Muscle of leg (tissue), 3 donors: ENCODE measurements at regions not wholly inside any gene's neighbourhood (a gene's known extent, or its start where the extent isn't known, plus 50 kb on each side); places are given as distances from the start of the nearest gene placed in this dataset.
"Not testable (repeated sequence)": the region's sequence is repeated elsewhere in the genome, so short reads cannot be mapped to it uniquely, and the experiment has no call there.

Experiments used
- DNase-seq: peaks from one replicate; pipeline ENCODE4 v3.0.0; 2013
- H3K27ac ChIP-seq: one replicate; pipeline ENCODE4 v1.5.1; 2013; ENCODE audit warnings: mild to moderate bottlenecking, low read length, control low read depth
- H3K27me3 ChIP-seq: one replicate; pipeline ENCODE4 v1.6.1; 2013; ENCODE audit warnings: low read length; ENCODE audit not compliant: control insufficient read depth, insufficient read depth
- H3K36me3 ChIP-seq: one replicate; pipeline ENCODE4 v1.6.1; 2013; ENCODE audit warnings: low read length; ENCODE audit not compliant: control insufficient read depth, insufficient read depth
- H3K4me1 ChIP-seq: one replicate; pipeline ENCODE4 v1.6.1; 2013; ENCODE audit warnings: low read length; ENCODE audit not compliant: control insufficient read depth, insufficient read depth
- H3K4me3 ChIP-seq: one replicate; pipeline ENCODE4 v1.5.1; 2013; ENCODE audit warnings: low read length, control low read depth
- H3K9me3 ChIP-seq: replicated peaks from 2 replicates; pipeline ENCODE4 v1.6.1; 2013; ENCODE audit warnings: low read depth, low read length; ENCODE audit not compliant: control insufficient read depth
- WGBS: methylation state at CpG from one replicate; pipeline ENCODE4 v1.1.5; 2013; ENCODE audit warnings: missing lambda C conversion rate; ENCODE audit not compliant: insufficient coverage; 5-methylcytosine and 5-hydroxymethylcytosine counted together

- not testable (repeated sequence) for H3K27me3 ChIP-seq, DNase-seq, H3K9me3 ChIP-seq, H3K4me3 ChIP-seq, H3K36me3 ChIP-seq, H3K27ac ChIP-seq, H3K4me1 ChIP-seq
- WGBS: no CpG with 5 or more reads among the region's 2 CpGs
These were observed 110.9 kb downstream of the PPIAL4G start for GRCh38 chr1:148372051-148372726.

DNA sequence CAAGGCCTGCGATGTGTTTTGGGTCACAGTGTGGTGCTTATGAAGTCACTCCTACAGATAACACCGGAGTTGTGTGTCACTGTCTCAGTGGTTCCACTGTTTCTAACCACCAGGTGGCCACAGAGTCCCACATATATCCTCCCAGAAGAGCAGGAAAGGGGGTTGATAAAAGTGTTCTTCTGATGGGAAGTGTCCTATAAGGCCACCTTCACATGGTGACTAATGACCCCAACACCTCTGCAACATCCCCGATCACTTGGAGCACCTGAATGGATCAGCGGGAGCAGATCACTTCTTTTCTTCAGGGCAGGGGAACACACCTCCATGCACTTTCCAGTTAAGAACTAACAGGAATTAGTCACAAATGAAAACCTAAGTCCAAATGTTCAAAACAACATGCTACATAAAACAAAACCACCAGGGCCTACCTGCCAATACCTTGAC is 111.5 kb downstream of the PPIAL4G start:
- H3K27me3 ChIP-seq, H3K9me3 ChIP-seq, H3K4me1 ChIP-seq, H3K27ac ChIP-seq, H3K36me3 ChIP-seq, H3K4me3 ChIP-seq: not testable (repeated sequence)
- 33% methylated on average over 1 of the region's 4 CpGs for WGBS
- peak; percentile 76 for DNase-seq

- not testable (repeated sequence) for H3K4me1 ChIP-seq, H3K36me3 ChIP-seq, H3K9me3 ChIP-seq, DNase-seq, H3K4me3 ChIP-seq, H3K27ac ChIP-seq, H3K27me3 ChIP-seq
- WGBS: no CpG with 5 or more reads among the region's 5 CpGs
These were observed 112.4 kb downstream of the PPIAL4G start for GRCh38 chr1:148370661-148371060.

DNA sequence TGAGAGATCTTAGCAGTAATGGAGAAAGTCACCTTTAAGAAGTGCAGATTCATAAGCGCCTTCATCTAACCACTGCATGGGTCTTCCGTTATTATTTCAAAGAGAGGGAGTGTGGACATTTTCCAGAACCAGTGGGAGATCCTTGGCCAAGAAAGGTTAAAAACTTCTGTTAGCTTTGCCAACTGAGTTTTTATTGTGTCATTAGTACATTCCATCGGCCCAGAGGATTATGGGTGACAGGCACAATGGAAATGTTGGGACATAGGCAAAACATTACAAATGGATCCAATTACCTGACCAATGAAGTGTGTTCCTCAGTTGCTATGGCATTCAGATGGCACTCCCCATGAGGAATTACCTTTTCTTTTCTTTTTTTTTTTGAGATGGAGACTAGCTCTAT is 115.5 kb downstream of the PPIAL4G start:
- WGBS: no CpG with 5 or more reads among the region's 3 CpGs
- Histone ChIP-seq H3K9me3 (no peaks in the 10 kb centered on the region), H3K27me3 (peaks cover 12% of the 10 kb centered on the region), H3K4me3 (no peak overlapping the region), H3K36me3 (no peaks in the 10 kb centered on the region), H3K27ac (no peak overlapping the region), H3K4me1 (no peaks in the 10 kb centered on the region)
- DNase-seq: no peak

DNA sequence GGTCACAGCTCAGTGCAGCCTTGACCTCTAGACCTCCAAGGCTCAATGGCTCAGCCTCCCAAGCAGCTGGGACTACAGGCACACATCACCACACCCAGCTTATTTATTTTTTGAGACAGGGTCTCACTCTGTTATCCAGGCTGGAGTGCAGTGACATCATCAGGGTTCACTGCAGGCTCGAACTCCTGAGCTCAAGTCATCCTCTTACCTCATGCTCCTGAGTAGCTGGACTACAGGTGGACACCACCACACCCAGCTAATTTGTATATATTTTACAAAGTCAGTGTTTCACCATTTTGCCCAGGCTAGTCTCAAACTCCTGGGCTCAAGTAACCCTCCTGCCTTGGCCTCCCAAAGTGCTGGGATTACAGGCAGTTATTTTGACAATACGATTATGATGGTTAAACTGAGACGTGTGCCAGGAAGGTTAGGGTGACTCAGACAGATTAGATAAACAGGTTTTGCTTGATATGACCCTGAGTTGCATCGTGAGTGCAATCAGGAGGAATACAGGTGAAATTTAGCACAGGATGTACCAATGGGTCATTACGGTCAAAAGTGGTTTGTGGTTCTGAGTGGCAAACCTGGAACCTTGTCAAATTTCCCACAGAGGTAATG is 116.9 kb downstream of the PPIAL4G start:
- H3K9me3 ChIP-seq, H3K27ac ChIP-seq, H3K36me3 ChIP-seq, DNase-seq, H3K4me3 ChIP-seq: not testable (repeated sequence)
- Histone ChIP-seq H3K27me3 (peaks cover 25% of the 10 kb centered on the region), H3K4me1 (peaks cover 11% of the 10 kb centered on the region)
- 83% methylated on average over 2 of the region's 5 CpGs for WGBS

GRCh38 chr1:148365151-148365550 is 118.0 kb downstream of the PPIAL4G start:
- WGBS: no CpG with 5 or more reads among the region's 2 CpGs
- not testable (repeated sequence) for H3K4me3 ChIP-seq

GRCh38 chr1:148363979-148364378 is 119.1 kb downstream of the PPIAL4G start:
- not testable (repeated sequence) for H3K9me3 ChIP-seq, H3K36me3 ChIP-seq, H3K27ac ChIP-seq, H3K4me3 ChIP-seq, DNase-seq
- WGBS: no CpG with 5 or more reads among the region's 3 CpGs
- Histone ChIP-seq H3K27me3 (peaks cover 27% of the 10 kb centered on the region), H3K4me1 (peaks cover 11% of the 10 kb centered on the region)

More at GRCh38 chr1:148365151-148365550, 118.0 kb downstream of the PPIAL4G start:
- H3K9me3 ChIP-seq, H3K36me3 ChIP-seq, H3K27ac ChIP-seq, DNase-seq: not testable (repeated sequence)
- H3K4me1 ChIP-seq: peaks cover 11% of the 10 kb centered on the region
- H3K27me3 ChIP-seq: peaks cover 26% of the 10 kb centered on the region

- Histone ChIP-seq H3K9me3 (no peaks in the 10 kb centered on the region), H3K4me1 (peaks cover 11% of the 10 kb centered on the region), H3K27ac (no peak overlapping the region), H3K36me3 (no peaks in the 10 kb centered on the region), H3K27me3 (peaks cover 28% of the 10 kb centered on the region), H3K4me3 (no peak overlapping the region)
- 71% methylated on average over 1 of the region's 2 CpGs for WGBS
- no peak for DNase-seq
These were observed 119.7 kb downstream of the PPIAL4G start for GRCh38 chr1:148363439-148363810.

DNA sequence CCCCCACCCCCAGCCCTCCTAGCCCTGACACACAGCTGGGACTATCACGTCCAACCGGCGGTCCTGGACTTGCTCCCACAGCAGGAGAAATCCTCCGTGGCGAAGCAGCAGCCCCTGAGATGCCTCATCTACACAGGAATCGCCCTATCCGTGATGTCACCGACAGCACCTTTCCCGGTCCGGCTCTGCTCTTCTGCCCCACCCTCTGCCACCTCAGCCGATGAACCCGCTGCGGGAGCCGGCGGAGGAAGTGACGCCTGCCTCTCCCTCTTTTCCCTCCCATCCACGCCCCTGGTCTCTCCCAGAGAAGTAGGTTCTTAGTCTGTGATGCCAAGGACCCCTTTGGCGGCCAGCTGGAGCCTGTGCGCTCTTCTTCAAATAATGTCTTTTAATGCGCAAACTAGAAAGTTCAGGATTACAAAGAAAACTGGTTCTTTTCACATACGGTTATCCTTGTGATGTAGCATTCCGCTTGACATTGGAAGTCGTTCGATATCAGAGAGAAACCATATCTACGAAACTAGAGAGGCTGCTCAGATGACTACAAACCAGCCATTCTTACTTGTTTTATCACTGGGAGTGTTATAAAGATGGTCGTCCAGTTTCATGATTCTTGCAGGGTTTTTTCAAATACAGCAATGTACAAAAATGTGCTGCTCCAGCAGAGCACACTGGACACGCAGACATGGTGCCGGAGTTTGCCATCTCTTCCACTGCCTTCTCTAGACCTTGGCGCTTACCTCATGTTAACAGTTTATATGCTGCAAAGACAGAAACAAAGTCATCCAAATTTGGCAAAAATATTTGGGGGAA is 120.3 kb downstream of the PPIAL4G start:
- peaks cover 28% of the 10 kb centered on the region for H3K27me3 ChIP-seq
- peak overlapping the region; percentile 3 for H3K4me3 ChIP-seq

GRCh38 chr1:148362216-148362611 is 120.9 kb downstream of the PPIAL4G start:
- DNase-seq: no peak
- H3K27ac ChIP-seq: no peak overlapping the region
- H3K9me3 ChIP-seq: no peaks in the 10 kb centered on the region
- no peaks in the 10 kb centered on the region for H3K36me3 ChIP-seq
- peaks cover 11% of the 10 kb centered on the region for H3K4me1 ChIP-seq
- 1% methylated on average over 7 of the region's 20 CpGs for WGBS
- H3K4me3 ChIP-seq: no peak overlapping the region
- H3K27me3 ChIP-seq: peaks cover 30% of the 10 kb centered on the region

More for the DNA sequence above, 120.3 kb downstream of the PPIAL4G start:
- DNase-seq: no peak
- H3K27ac ChIP-seq: no peak overlapping the region
- no peaks in the 10 kb centered on the region for H3K36me3 ChIP-seq
- 19% methylated on average over 18 of the region's 29 CpGs for WGBS
- H3K4me1 ChIP-seq: peaks cover 11% of the 10 kb centered on the region
- no peaks in the 10 kb centered on the region for H3K9me3 ChIP-seq
